ENCODE measurements at regions not wholly inside any gene's neighbourhood (a gene's known extent, or its start where the extent isn't known, plus 50 kb on each side); places are given as distances from the start of the nearest gene placed in this dataset.

DNA sequence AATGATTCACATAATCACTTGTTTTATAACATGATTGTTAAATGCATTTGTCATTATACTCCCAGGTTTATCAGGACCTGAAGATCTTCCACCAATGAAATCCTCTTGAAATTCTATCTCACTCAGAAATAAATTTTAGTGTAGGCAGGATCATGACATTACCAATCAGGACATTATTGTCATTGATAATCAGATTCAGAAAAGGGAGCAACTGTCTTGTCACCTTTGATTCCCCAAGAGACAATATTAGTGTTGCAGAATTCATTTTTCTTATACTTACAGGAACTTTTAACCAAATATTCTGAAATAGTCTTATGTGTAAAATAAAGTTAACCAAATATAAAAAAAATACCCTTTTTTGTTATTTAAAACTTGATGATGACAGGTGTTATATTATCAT, 1892.5 kb upstream of the ADGRL3 start:
- H3K23ac ChIP-seq (ENCODE audit: insufficient read length), result no peak overlapping the region
- H2BK12ac ChIP-seq (ENCODE audit: low read depth, low read length), result no peak overlapping the region
- POLR2A ChIA-PET (ENCODE audit: partially characterized antibody), result no interaction called here
- no peak overlapping the region for H3K4me3 ChIP-seq (ENCODE audit: extremely low read depth in 1 of 4, insufficient read depth in 2 of 4, low read depth in 3 of 4, low read length in 4 of 4)
- H3K9me3 ChIP-seq (ENCODE audit: insufficient read depth in 2 of 2, low read depth in 1 of 2, low read length in 1 of 2), result no peaks in the 10 kb centered on the region
- CTCF ChIA-PET (ENCODE audit: partially characterized antibody), result no interaction called here
- H3K4ac ChIP-seq (replicated peaks; ENCODE audit: insufficient read length, low read depth, low read length), result no peak overlapping the region
- no peak overlapping the region for H3K18ac ChIP-seq (ENCODE audit: extremely low read depth, low read length)
- no peaks in the 10 kb centered on the region for H4K20me1 ChIP-seq (replicated peaks in 1 of 2; ENCODE audit: control insufficient read depth in 1 of 2, insufficient read depth in 2 of 2, low read length in 2 of 2)
- TF ChIP-seq EGR1 (IDR thresholded peaks at IDR 0.05; ENCODE audit: borderline replicate concordance, low read depth, low read length) (no peak), JUND (IDR thresholded peaks at IDR 0.05; ENCODE audit: low read length) (no peak), KDM4A (IDR thresholded peaks at IDR 0.05; ENCODE audit: low read depth, low read length, severe bottlenecking) (no peak), CEBPB (IDR thresholded peaks at IDR 0.05; ENCODE audit: low read depth, low read length) (no peak)
- no peak overlapping the region for H2BK120ac ChIP-seq (replicated peaks; ENCODE audit: low read depth, low read length)
- FAIRE-seq (no peak), DNase-seq (ENCODE audit: low read depth in 1 of 2, low spot score in 2 of 2) (no peak)
- H3K79me1 ChIP-seq (ENCODE audit: low read depth, low read length), result no peaks in the 10 kb centered on the region
- no peaks in the 10 kb centered on the region for H3K79me2 ChIP-seq (ENCODE audit: control insufficient read depth in 1 of 2, insufficient read depth in 2 of 2, low read length in 2 of 2)
- no peak overlapping the region for H4K5ac ChIP-seq (ENCODE audit: insufficient read length, low read depth, low read length)
- H2AFZ ChIP-seq (ENCODE audit: low read length), result no peak overlapping the region
- H2BK20ac ChIP-seq (ENCODE audit: low read length), result no peak overlapping the region
- H3K56ac ChIP-seq (replicated peaks; ENCODE audit: insufficient read length, low read depth, low read length), result no peak overlapping the region
- H4K8ac ChIP-seq (ENCODE audit: extremely low read depth, insufficient read depth, low read length), result no peak overlapping the region
- H3K14ac ChIP-seq (ENCODE audit: insufficient read length), result no peak overlapping the region
- no peak overlapping the region for H2BK5ac ChIP-seq (ENCODE audit: low read depth, low read length)
- H3K36me3 ChIP-seq (ENCODE audit: control insufficient read depth in 2 of 4, insufficient read depth in 4 of 4, low read length in 3 of 4), result no peaks in the 10 kb centered on the region
- H3K27me3 ChIP-seq (replicated peaks in 1 of 4; ENCODE audit: control insufficient read depth in 3 of 4, extremely low read depth in 1 of 4, insufficient read depth in 3 of 4, low read length in 3 of 4), result no peaks in the 10 kb centered on the region
- no peak overlapping the region for H4K91ac ChIP-seq (replicated peaks; ENCODE audit: insufficient read length, low read length)
- H2BK15ac ChIP-seq (ENCODE audit: low read length), result no peak overlapping the region
- no peak overlapping the region for H2AK5ac ChIP-seq (ENCODE audit: low read depth, low read length)
- H3K27ac ChIP-seq (ENCODE audit: low read depth, low read length), result no peak overlapping the region
- no peak overlapping the region for H3K9ac ChIP-seq (replicated peaks in 1 of 4; ENCODE audit: extremely low read depth in 1 of 4, low read depth in 3 of 4, low read length in 3 of 4)
- H3K4me2 ChIP-seq (ENCODE audit: insufficient read depth in 1 of 2, low read depth in 2 of 2, low read length in 2 of 2), result no peak overlapping the region
- H3K23me2 ChIP-seq (ENCODE audit: low read depth, low read length), result no peaks in the 10 kb centered on the region
- H3K4me1 ChIP-seq (replicated peaks in 1 of 4; ENCODE audit: control insufficient read depth in 3 of 4, insufficient read depth in 4 of 4, low read length in 3 of 4), result peaks cover 0 to 2% (median 0%) of the 10 kb centered on the region in 4 experiments; a peak in 1 of 7 replicates
